ENCODE measurements at regions not wholly inside any gene's neighbourhood (a gene's known extent, or its start where the extent isn't known, plus 50 kb on each side); places are given as distances from the start of the nearest gene placed in this dataset.

DNA sequence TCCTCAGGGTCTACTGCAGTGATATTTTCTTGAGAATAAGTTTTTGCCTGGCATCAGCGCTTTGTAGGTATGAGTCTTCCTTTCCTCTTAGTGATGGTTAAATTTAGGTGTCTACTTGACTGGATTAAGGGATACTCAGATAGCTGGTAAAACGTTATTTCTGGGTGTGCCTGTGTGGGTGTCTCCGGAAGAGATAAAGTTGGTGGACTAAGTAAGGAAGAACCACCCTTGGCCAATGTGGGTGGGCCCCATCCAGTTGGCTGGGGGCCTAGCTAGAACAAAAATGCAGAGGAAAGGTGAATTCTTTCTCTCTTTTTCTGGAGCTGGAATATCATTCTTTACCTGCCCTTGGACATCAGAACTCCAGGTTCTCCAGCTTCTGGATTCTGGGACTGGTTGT, 138.8 kb downstream of the ADCYAP1R1 start:
- H3K27ac ChIP-seq (ENCODE audit: low read depth, low read length): no peak overlapping the region
- H3K27me3 ChIP-seq (ENCODE audit: control insufficient read depth, low read length): no peaks in the 10 kb centered on the region
- H3K4me1 ChIP-seq (ENCODE audit: control insufficient read depth, low read length): no peaks in the 10 kb centered on the region
- H3K4me3 ChIP-seq (ENCODE audit: low read length): no peak overlapping the region
- no peaks in the 10 kb centered on the region for H3K9me2 ChIP-seq (replicated peaks; ENCODE audit: control insufficient read depth, low read length)
- H3K4me2 ChIP-seq (ENCODE audit: low read length): no peak overlapping the region
- no peaks in the 10 kb centered on the region for H4K20me1 ChIP-seq (ENCODE audit: control insufficient read depth, insufficient read depth, low read depth, low read length)
- no peaks in the 10 kb centered on the region for H3K79me2 ChIP-seq (ENCODE audit: control insufficient read depth, low read length)
- H3K36me3 ChIP-seq (ENCODE audit: control insufficient read depth, low read length): no peaks in the 10 kb centered on the region
- TF ChIP-seq EZH2phosphoT487 (IDR thresholded peaks at IDR 0.05; ENCODE audit: borderline replicate concordance, low read length) (no peak), CTCF (IDR thresholded peaks at IDR 0.05; ENCODE audit: low read depth, low read length, poor library complexity, severe bottlenecking) (no peak)
- H3F3A ChIP-seq (ENCODE audit: control insufficient read depth, insufficient read depth): no peaks in the 10 kb centered on the region
- no peaks in the 10 kb centered on the region for H3K9me3 ChIP-seq (ENCODE audit: control insufficient read depth, insufficient read depth, low read length)

GRCh38 chr7:31186202-31186601, 134.1 kb downstream of the ADCYAP1R1 start:
- Histone ChIP-seq H3K36me3 (ENCODE audit: control insufficient read depth, low read length) (no peaks in the 10 kb centered on the region), H3K9me3 (ENCODE audit: control insufficient read depth, insufficient read depth, low read length) (no peaks in the 10 kb centered on the region), H3K9me2 (replicated peaks; ENCODE audit: control insufficient read depth, low read length) (no peaks in the 10 kb centered on the region), H3K4me2 (ENCODE audit: low read length) (no peak overlapping the region), H3K4me3 (ENCODE audit: low read length) (no peak overlapping the region), H3F3A (ENCODE audit: control insufficient read depth, insufficient read depth) (no peaks in the 10 kb centered on the region), H3K27me3 (ENCODE audit: control insufficient read depth, low read length) (no peaks in the 10 kb centered on the region; the same call in 1 of the 2 replicates), H3K4me1 (ENCODE audit: control insufficient read depth, low read length) (no peaks in the 10 kb centered on the region), H3K27ac (ENCODE audit: low read depth, low read length) (no peak overlapping the region), H3K79me2 (ENCODE audit: control insufficient read depth, low read length) (no peaks in the 10 kb centered on the region), H4K20me1 (ENCODE audit: control insufficient read depth, insufficient read depth, low read depth, low read length) (no peaks in the 10 kb centered on the region)
- no peak for TF ChIP-seq CTCF (IDR thresholded peaks at IDR 0.05; ENCODE audit: low read depth, low read length, poor library complexity, severe bottlenecking)
- no peak for TF ChIP-seq EZH2phosphoT487 (IDR thresholded peaks at IDR 0.05; ENCODE audit: borderline replicate concordance, low read length)

DNA sequence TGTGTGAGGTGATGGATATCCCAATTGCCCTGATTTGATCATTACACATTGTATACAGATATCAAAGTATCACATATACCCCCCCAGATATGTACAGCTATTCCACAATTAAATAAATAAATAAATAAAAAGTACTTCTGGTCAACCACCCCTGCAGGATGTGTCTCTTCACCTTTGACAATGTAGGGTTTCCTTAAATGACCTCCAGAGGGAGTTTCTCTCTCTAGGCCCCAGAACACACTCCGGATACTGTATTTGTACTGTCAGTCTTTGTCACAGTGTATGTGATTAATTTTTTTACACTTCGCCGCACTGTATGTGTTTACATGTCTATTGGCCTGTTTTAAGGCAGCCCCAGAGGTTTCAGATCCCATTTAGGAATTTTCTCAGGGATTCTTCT, 123.6 kb downstream of the ADCYAP1R1 start:
- Histone ChIP-seq H3K36me3 (ENCODE audit: control insufficient read depth, low read length) (no peaks in the 10 kb centered on the region), H3K4me3 (ENCODE audit: low read length) (no peak overlapping the region), H3F3A (ENCODE audit: control insufficient read depth, insufficient read depth) (no peaks in the 10 kb centered on the region), H3K27ac (ENCODE audit: low read depth, low read length) (no peak overlapping the region), H3K9me2 (replicated peaks; ENCODE audit: control insufficient read depth, low read length) (no peaks in the 10 kb centered on the region), H4K20me1 (ENCODE audit: control insufficient read depth, insufficient read depth, low read depth, low read length) (no peaks in the 10 kb centered on the region), H3K4me2 (ENCODE audit: low read length) (no peak overlapping the region), H3K79me2 (ENCODE audit: control insufficient read depth, low read length) (no peaks in the 10 kb centered on the region), H3K9me3 (ENCODE audit: control insufficient read depth, insufficient read depth, low read length) (no peaks in the 10 kb centered on the region), H3K27me3 (ENCODE audit: control insufficient read depth, low read length) (no peaks in the 10 kb centered on the region), H3K4me1 (ENCODE audit: control insufficient read depth, low read length) (peaks cover 3% of the 10 kb centered on the region; the same call in 1 of the 2 replicates)
- TF ChIP-seq EZH2phosphoT487 (IDR thresholded peaks at IDR 0.05; ENCODE audit: borderline replicate concordance, low read length): no peak
- TF ChIP-seq CTCF (IDR thresholded peaks at IDR 0.05; ENCODE audit: low read depth, low read length, poor library complexity, severe bottlenecking): peak; percentile 40

GRCh38 chr7:31171984-31172383, 119.9 kb downstream of the ADCYAP1R1 start:
- H3K4me3 ChIP-seq (ENCODE audit: low read length): no peak overlapping the region
- no peaks in the 10 kb centered on the region for H3K79me2 ChIP-seq (ENCODE audit: control insufficient read depth, low read length)
- H3K4me2 ChIP-seq (ENCODE audit: low read length): no peak overlapping the region
- H3K27me3 ChIP-seq (ENCODE audit: control insufficient read depth, low read length): no peaks in the 10 kb centered on the region
- no peaks in the 10 kb centered on the region for H3K9me2 ChIP-seq (replicated peaks; ENCODE audit: control insufficient read depth, low read length)
- no peaks in the 10 kb centered on the region for H3K9me3 ChIP-seq (ENCODE audit: control insufficient read depth, insufficient read depth, low read length)
- H4K20me1 ChIP-seq (ENCODE audit: control insufficient read depth, insufficient read depth, low read depth, low read length): no peaks in the 10 kb centered on the region
- no peak overlapping the region for H3K27ac ChIP-seq (ENCODE audit: low read depth, low read length)
- H3K36me3 ChIP-seq (ENCODE audit: control insufficient read depth, low read length): no peaks in the 10 kb centered on the region
- no peak for TF ChIP-seq CTCF (IDR thresholded peaks at IDR 0.05; ENCODE audit: low read depth, low read length, poor library complexity, severe bottlenecking)
- no peak for TF ChIP-seq EZH2phosphoT487 (IDR thresholded peaks at IDR 0.05; ENCODE audit: borderline replicate concordance, low read length)
- peaks cover 3% of the 10 kb centered on the region; the same call in 1 of the 2 replicates for H3K4me1 ChIP-seq (ENCODE audit: control insufficient read depth, low read length)
- no peaks in the 10 kb centered on the region for H3F3A ChIP-seq (ENCODE audit: control insufficient read depth, insufficient read depth)
